ENCODE measurements at regions not wholly inside any gene's neighbourhood (a gene's known extent, or its start where the extent isn't known, plus 50 kb on each side); places are given as distances from the start of the nearest gene placed in this dataset.

DNA sequence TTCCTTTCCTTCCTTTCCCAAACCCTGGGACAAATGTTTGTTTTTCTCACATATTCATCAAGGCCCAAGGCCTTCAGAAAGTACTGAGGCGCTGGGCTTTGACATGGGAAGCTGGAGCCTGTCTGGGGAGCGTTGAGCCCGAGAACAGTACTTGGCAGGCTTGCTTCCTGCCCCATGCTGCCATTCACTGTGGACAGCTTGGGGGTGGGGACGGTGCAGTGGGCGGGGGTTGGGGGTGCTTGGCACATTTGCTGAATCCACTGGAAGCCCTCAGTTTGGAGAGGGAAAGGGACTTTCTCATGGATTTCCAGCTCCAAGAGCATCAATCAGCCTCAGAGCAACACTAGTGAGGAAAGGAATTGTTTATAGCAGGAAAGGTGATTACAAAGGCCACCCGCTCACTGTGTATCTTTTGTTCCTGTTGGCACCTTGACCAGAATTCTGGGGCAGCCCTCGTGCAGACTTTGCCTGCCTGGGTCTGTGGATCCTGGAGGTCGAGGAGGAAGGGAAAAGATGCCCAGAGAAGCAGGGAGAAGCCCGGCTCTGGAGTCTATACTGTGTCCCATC is 199.8 kb upstream of the RGMA start:
- H3K9me2 ChIP-seq (replicated peaks; ENCODE audit: low read depth, low read length) = no peaks in the 10 kb centered on the region
- H3K79me2 ChIP-seq (ENCODE audit: insufficient read depth, low read length) = no peaks in the 10 kb centered on the region
- no peaks in the 10 kb centered on the region for H3K36me3 ChIP-seq (ENCODE audit: insufficient read depth, low read length)
- TF ChIP-seq EZH2phosphoT487 (IDR thresholded peaks at IDR 0.05; ENCODE audit: borderline replicate concordance) = no peak
- TF ChIP-seq, protein P1, sequence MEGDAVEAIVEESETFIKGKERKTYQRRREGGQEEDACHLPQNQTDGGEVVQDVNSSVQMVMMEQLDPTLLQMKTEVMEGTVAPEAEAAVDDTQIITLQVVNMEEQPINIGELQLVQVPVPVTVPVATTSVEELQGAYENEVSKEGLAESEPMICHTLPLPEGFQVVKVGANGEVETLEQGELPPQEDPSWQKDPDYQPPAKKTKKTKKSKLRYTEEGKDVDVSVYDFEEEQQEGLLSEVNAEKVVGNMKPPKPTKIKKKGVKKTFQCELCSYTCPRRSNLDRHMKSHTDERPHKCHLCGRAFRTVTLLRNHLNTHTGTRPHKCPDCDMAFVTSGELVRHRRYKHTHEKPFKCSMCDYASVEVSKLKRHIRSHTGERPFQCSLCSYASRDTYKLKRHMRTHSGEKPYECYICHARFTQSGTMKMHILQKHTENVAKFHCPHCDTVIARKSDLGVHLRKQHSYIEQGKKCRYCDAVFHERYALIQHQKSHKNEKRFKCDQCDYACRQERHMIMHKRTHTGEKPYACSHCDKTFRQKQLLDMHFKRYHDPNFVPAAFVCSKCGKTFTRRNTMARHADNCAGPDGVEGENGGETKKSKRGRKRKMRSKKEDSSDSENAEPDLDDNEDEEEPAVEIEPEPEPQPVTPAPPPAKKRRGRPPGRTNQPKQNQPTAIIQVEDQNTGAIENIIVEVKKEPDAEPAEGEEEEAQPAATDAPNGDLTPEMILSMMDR (conservative IDR thresholded peaks at IDR 0.05; ENCODE audit: low read length) = no peak
- peak overlapping the region; percentile 77 for H3K4me2 ChIP-seq (ENCODE audit: low read depth, low read length, poor library complexity, severe bottlenecking)
- H3K9me3 ChIP-seq (ENCODE audit: insufficient read depth, low read depth, low read length) = no peaks in the 10 kb centered on the region
- peak overlapping the region; percentile 30; the same call in 1 of the 2 replicates for H2AFZ ChIP-seq (ENCODE audit: low read length)
- H4K20me1 ChIP-seq (ENCODE audit: insufficient read depth, low read length, poor library complexity, severe bottlenecking) = no peaks in the 10 kb centered on the region
- H3F3A ChIP-seq (ENCODE audit: low read depth) = peaks cover 8% of the 10 kb centered on the region; the same call in 1 of the 2 replicates
- peak overlapping the region; percentile 71 for H3K9ac ChIP-seq (ENCODE audit: low read depth, low read length, poor library complexity, severe bottlenecking)
- no peaks in the 10 kb centered on the region for H3K27me3 ChIP-seq (ENCODE audit: insufficient read depth, low read length, poor library complexity, severe bottlenecking)
- H3K4me3 ChIP-seq (ENCODE audit: low read length, poor library complexity, severe bottlenecking) = no peak overlapping the region
- H3K4me1 ChIP-seq (ENCODE audit: insufficient read depth, low read length, poor library complexity, severe bottlenecking) = peaks cover 46% of the 10 kb centered on the region

DNA sequence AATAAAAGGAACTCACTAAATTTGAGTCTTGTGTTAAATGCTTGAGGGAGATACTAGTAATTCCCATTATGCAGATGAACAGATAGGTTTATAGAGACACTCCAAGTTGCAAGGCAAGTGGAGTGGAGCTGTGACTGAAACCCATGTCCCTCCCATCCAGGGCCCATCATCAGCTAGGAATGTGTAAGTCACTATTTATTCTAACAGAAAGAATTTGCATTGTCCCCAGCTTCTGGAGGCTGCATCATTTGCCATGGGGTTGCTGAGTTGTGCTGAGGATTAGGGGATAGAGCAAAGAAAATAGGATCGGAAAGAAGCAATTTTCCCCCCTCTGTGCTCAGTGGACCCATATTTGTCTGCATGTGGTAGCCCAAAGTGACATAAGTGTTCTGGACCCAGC is 197.4 kb upstream of the RGMA start:
- peaks cover 37% of the 10 kb centered on the region for H3K4me1 ChIP-seq (ENCODE audit: insufficient read depth, low read length, poor library complexity, severe bottlenecking)

DNA sequence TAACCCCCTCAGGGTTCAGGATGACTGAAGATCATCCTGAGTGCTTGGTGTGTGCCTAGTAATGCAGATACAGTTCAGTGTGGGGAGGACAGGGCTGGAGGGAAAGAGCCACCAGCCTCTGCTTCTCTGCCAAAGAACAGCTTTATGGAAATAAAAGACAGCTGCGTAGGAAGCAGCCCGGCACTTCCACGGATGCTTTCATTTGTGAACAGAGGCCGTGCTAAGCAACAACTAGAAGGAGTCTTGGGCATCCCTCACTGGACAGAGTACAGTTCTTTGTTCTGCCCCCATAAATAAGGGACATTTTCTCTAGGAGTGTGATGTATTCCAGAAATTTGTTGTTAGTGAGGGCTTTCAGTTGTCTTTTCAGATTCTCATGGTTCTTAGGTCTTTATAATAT is 194.8 kb upstream of the RGMA start:
- no peak overlapping the region for H2AFZ ChIP-seq (ENCODE audit: low read length)
- no peaks in the 10 kb centered on the region for H3F3A ChIP-seq (ENCODE audit: low read depth)
- TF ChIP-seq, protein P1 (conservative IDR thresholded peaks at IDR 0.05; ENCODE audit: low read length) = no peak
- TF ChIP-seq EZH2phosphoT487 (IDR thresholded peaks at IDR 0.05; ENCODE audit: borderline replicate concordance) = no peak

More for the DNA sequence above, 197.4 kb upstream of the RGMA start:
- TF ChIP-seq, protein P1 (conservative IDR thresholded peaks at IDR 0.05; ENCODE audit: low read length) = no peak
- no peak for TF ChIP-seq EZH2phosphoT487 (IDR thresholded peaks at IDR 0.05; ENCODE audit: borderline replicate concordance)
- no peak overlapping the region for H3K4me3 ChIP-seq (ENCODE audit: low read length, poor library complexity, severe bottlenecking)
- H3K9me2 ChIP-seq (replicated peaks; ENCODE audit: low read depth, low read length) = no peaks in the 10 kb centered on the region
- H3K4me2 ChIP-seq (ENCODE audit: low read depth, low read length, poor library complexity, severe bottlenecking) = no peak overlapping the region
- H3K9me3 ChIP-seq (ENCODE audit: insufficient read depth, low read depth, low read length) = no peaks in the 10 kb centered on the region
- no peak overlapping the region for H3K9ac ChIP-seq (ENCODE audit: low read depth, low read length, poor library complexity, severe bottlenecking)
- no peaks in the 10 kb centered on the region for H4K20me1 ChIP-seq (ENCODE audit: insufficient read depth, low read length, poor library complexity, severe bottlenecking)
- H3K79me2 ChIP-seq (ENCODE audit: insufficient read depth, low read length) = no peaks in the 10 kb centered on the region
- peaks cover 8% of the 10 kb centered on the region; the same call in 1 of the 2 replicates for H3F3A ChIP-seq (ENCODE audit: low read depth)
- H2AFZ ChIP-seq (ENCODE audit: low read length) = no peak overlapping the region
- H3K36me3 ChIP-seq (ENCODE audit: insufficient read depth, low read length) = no peaks in the 10 kb centered on the region
- no peaks in the 10 kb centered on the region for H3K27me3 ChIP-seq (ENCODE audit: insufficient read depth, low read length, poor library complexity, severe bottlenecking)

More for the DNA sequence above, 194.8 kb upstream of the RGMA start:
- H3K4me2 ChIP-seq (ENCODE audit: low read depth, low read length, poor library complexity, severe bottlenecking) = no peak overlapping the region
- no peaks in the 10 kb centered on the region for H3K27me3 ChIP-seq (ENCODE audit: insufficient read depth, low read length, poor library complexity, severe bottlenecking)
- no peak overlapping the region for H3K9ac ChIP-seq (ENCODE audit: low read depth, low read length, poor library complexity, severe bottlenecking)
- H3K4me3 ChIP-seq (ENCODE audit: low read length, poor library complexity, severe bottlenecking) = no peak overlapping the region
- no peaks in the 10 kb centered on the region for H3K9me2 ChIP-seq (replicated peaks; ENCODE audit: low read depth, low read length)
- no peaks in the 10 kb centered on the region for H3K79me2 ChIP-seq (ENCODE audit: insufficient read depth, low read length)
- H4K20me1 ChIP-seq (ENCODE audit: insufficient read depth, low read length, poor library complexity, severe bottlenecking) = no peaks in the 10 kb centered on the region
- peaks cover 13% of the 10 kb centered on the region for H3K4me1 ChIP-seq (ENCODE audit: insufficient read depth, low read length, poor library complexity, severe bottlenecking)
- no peaks in the 10 kb centered on the region for H3K36me3 ChIP-seq (ENCODE audit: insufficient read depth, low read length)
- no peaks in the 10 kb centered on the region for H3K9me3 ChIP-seq (ENCODE audit: insufficient read depth, low read depth, low read length)

Data from Loucy (cell line).